Mesenchymal stem cell (in vitro differentiated cells and primary cell): ENCODE measurements at regions not wholly inside any gene's neighbourhood (a gene's known extent, or its start where the extent isn't known, plus 50 kb on each side); places are given as distances from the start of the nearest gene placed in this dataset.

ENCODE experiments used
- DNase-seq: peaks from one replicate; pipeline ENCODE4 v3.0.0-alpha.2; 2013
- H2AFZ ChIP-seq: one replicate; pipeline ENCODE4 v1.6.1; 2013; ENCODE audit warnings: low read depth, mild to moderate bottlenecking, control low read depth, inconsistent platforms, low read length, moderate library complexity
- H2AK5ac ChIP-seq: 2 replicates; pipeline ENCODE4 v1.6.1; 2013; ENCODE audit warnings: low read length, moderate library complexity, mild to moderate bottlenecking, inconsistent platforms; ENCODE audit not compliant: severe bottlenecking
- H2BK120ac ChIP-seq: one replicate; pipeline ENCODE4 v1.6.1; 2013; ENCODE audit warnings: low read depth, mild to moderate bottlenecking, inconsistent platforms, low read length, moderate library complexity
- H2BK12ac ChIP-seq, 2 experiments: one replicate each; pipeline ENCODE4 v1.6.1; 2013; ENCODE audit warnings: inconsistent platforms in 2 of 2, low read length in 2 of 2, mild to moderate bottlenecking in 2 of 2, moderate library complexity in 2 of 2, control low read depth in 1 of 2
- H2BK15ac ChIP-seq: one replicate; pipeline ENCODE4 v1.6.1; 2013; ENCODE audit warnings: mild to moderate bottlenecking, low read depth, inconsistent platforms; ENCODE audit not compliant: poor library complexity, severe bottlenecking
- H2BK5ac ChIP-seq: 2 replicates; pipeline ENCODE4 v1.6.1; 2013; ENCODE audit warnings: low read depth, mild to moderate bottlenecking, low read length, control low read depth, inconsistent platforms; ENCODE audit not compliant: poor library complexity, severe bottlenecking
- H3K14ac ChIP-seq, 2 experiments: one replicate each; pipeline ENCODE4 v1.6.1; 2013; ENCODE audit warnings: inconsistent platforms in 2 of 2, low read length in 2 of 2, control low read depth in 1 of 2, mild to moderate bottlenecking in 1 of 2, moderate library complexity in 1 of 2
- H3K18ac ChIP-seq, 2 experiments: one replicate each; pipeline ENCODE4 v1.6.1; 2013; ENCODE audit warnings: inconsistent platforms in 2 of 2, low read length in 2 of 2, control low read depth in 1 of 2, low read depth in 1 of 2, mild to moderate bottlenecking in 1 of 2
- H3K23ac ChIP-seq, 2 experiments: one replicate each; pipeline ENCODE4 v1.6.1; 2013; ENCODE audit warnings: inconsistent platforms in 2 of 2, low read length in 2 of 2, mild to moderate bottlenecking in 2 of 2, moderate library complexity in 2 of 2, control low read depth in 1 of 2
- H3K27ac ChIP-seq: 2 replicates; pipeline ENCODE4 v1.5.1; 2013; ENCODE audit warnings: mild to moderate bottlenecking, moderate library complexity, low read length, control low read depth, inconsistent platforms; ENCODE audit not compliant: poor library complexity, severe bottlenecking
- H3K27me3 ChIP-seq, 2 experiments: 2 replicates each; pipeline versions ENCODE4 v1.6.1 to v1.7.0; 2013; ENCODE audit warnings: low read length in 2 of 2, mild to moderate bottlenecking in 2 of 2, moderate library complexity in 2 of 2, control low read depth in 1 of 2, inconsistent platforms in 1 of 2; ENCODE audit not compliant: control insufficient read depth in 1 of 2, insufficient read depth in 1 of 2
- H3K36me3 ChIP-seq, 2 experiments: 2 replicates each; pipeline versions ENCODE4 v1.6.1 to v1.7.0; 2013; ENCODE audit warnings: low read length in 2 of 2, control low read depth in 1 of 2, inconsistent platforms in 1 of 2, low read depth in 1 of 2, mild to moderate bottlenecking in 1 of 2; ENCODE audit not compliant: insufficient read depth in 2 of 2, control insufficient read depth in 1 of 2
- H3K4ac ChIP-seq, 2 experiments: one replicate each; pipeline ENCODE4 v1.6.1; 2013; ENCODE audit warnings: inconsistent platforms in 2 of 2, low read length in 2 of 2, mild to moderate bottlenecking in 2 of 2, moderate library complexity in 2 of 2, control low read depth in 1 of 2, low read depth in 1 of 2
- H3K4me1 ChIP-seq: 2 replicates; pipeline ENCODE4 v1.6.1; 2013; ENCODE audit warnings: low read depth, low read length, control low read depth; ENCODE audit not compliant: control insufficient read depth, insufficient read depth
- H3K4me2 ChIP-seq: 2 replicates; pipeline ENCODE4 v1.6.1; 2013; ENCODE audit warnings: low read length, mild to moderate bottlenecking, inconsistent platforms; ENCODE audit not compliant: poor library complexity, severe bottlenecking
- H3K4me3 ChIP-seq, 2 experiments: 2 replicates each; pipeline versions ENCODE4 v1.5.1 to v1.7.0; 2013; ENCODE audit warnings: low read length in 2 of 2, mild to moderate bottlenecking in 2 of 2, control low read depth in 1 of 2, low read depth in 1 of 2; ENCODE audit not compliant: insufficient read depth in 1 of 2
- H3K79me1 ChIP-seq: replicated peaks from 2 replicates; pipeline ENCODE4 v1.6.1; 2013; ENCODE audit warnings: mild to moderate bottlenecking, control low read depth, low read length, inconsistent platforms; ENCODE audit not compliant: poor library complexity, severe bottlenecking
- H3K9ac ChIP-seq: 2 replicates; pipeline ENCODE4 v1.7.0; 2013; ENCODE audit warnings: mild to moderate bottlenecking, low read length, moderate library complexity
- H3K9me3 ChIP-seq: 2 replicates; pipeline ENCODE4 v1.7.0; 2013; ENCODE audit warnings: mild to moderate bottlenecking, low read length; ENCODE audit not compliant: control insufficient read depth
- H4K8ac ChIP-seq: one replicate; pipeline ENCODE4 v1.6.1; 2013; ENCODE audit warnings: inconsistent platforms, mild to moderate bottlenecking, low read length, moderate library complexity
- H4K91ac ChIP-seq: one replicate; pipeline ENCODE4 v1.6.1; 2013; ENCODE audit warnings: mild to moderate bottlenecking, low read length, inconsistent platforms
- WGBS: methylation state at CpG from one replicate; pipeline ENCODE4 v1.1.7; 2013; ENCODE audit warnings: mixed read lengths; 5-methylcytosine and 5-hydroxymethylcytosine counted together

GRCh38 chr5:39485079-39485478, 60.3 kb upstream of the DAB2 start:
- no peak overlapping the region for H2BK120ac ChIP-seq
- no peak overlapping the region for H4K8ac ChIP-seq
- H3K14ac ChIP-seq, result no peak overlapping the region
- no peaks in the 10 kb centered on the region for H3K4me1 ChIP-seq
- H3K9me3 ChIP-seq, result peaks cover 10% of the 10 kb centered on the region
- no peak overlapping the region for H2AK5ac ChIP-seq
- no peak overlapping the region for H4K91ac ChIP-seq
- 73% methylated on average over 1 of the region's 2 CpGs for WGBS
- no peak overlapping the region for H3K27ac ChIP-seq
- H3K4me3 ChIP-seq, result no peak overlapping the region
- no peak for DNase-seq
- H2BK5ac ChIP-seq, result no peak overlapping the region
- no peak overlapping the region for H2BK12ac ChIP-seq
- no peak overlapping the region for H3K18ac ChIP-seq
- H3K4ac ChIP-seq, result no peak overlapping the region
- H2BK15ac ChIP-seq, result no peak overlapping the region
- H2AFZ ChIP-seq, result no peak overlapping the region
- no peaks in the 10 kb centered on the region for H3K27me3 ChIP-seq
- H3K9ac ChIP-seq, result no peak overlapping the region
- H3K36me3 ChIP-seq, result no peaks in the 10 kb centered on the region
- no peak overlapping the region for H3K23ac ChIP-seq
- no peaks in the 10 kb centered on the region for H3K79me1 ChIP-seq
- H3K4me2 ChIP-seq, result no peak overlapping the region

- WGBS, result no CpG with 5 or more reads among the region's 1 CpG
- H2BK5ac ChIP-seq, result no peak overlapping the region
- H4K91ac ChIP-seq, result no peak overlapping the region
- H3K9me3 ChIP-seq, result peaks cover 6% of the 10 kb centered on the region
- no peaks in the 10 kb centered on the region for H3K4me1 ChIP-seq
- no peak overlapping the region for H3K4me3 ChIP-seq
- no peaks in the 10 kb centered on the region for H3K36me3 ChIP-seq
- H3K27me3 ChIP-seq, result no peaks in the 10 kb centered on the region
- H2AK5ac ChIP-seq, result no peak overlapping the region
- H2BK12ac ChIP-seq, result no peak overlapping the region
- no peak overlapping the region for H4K8ac ChIP-seq
- H3K4me2 ChIP-seq, result no peak overlapping the region
- no peak overlapping the region for H3K23ac ChIP-seq
- no peak overlapping the region for H3K9ac ChIP-seq
- no peak overlapping the region for H3K4ac ChIP-seq
- no peak overlapping the region for H2AFZ ChIP-seq
- H3K79me1 ChIP-seq, result no peaks in the 10 kb centered on the region
- no peak overlapping the region for H2BK120ac ChIP-seq
- no peak overlapping the region for H2BK15ac ChIP-seq
- no peak overlapping the region for H3K18ac ChIP-seq
- no peak overlapping the region for H3K27ac ChIP-seq
- no peak for DNase-seq
- no peak overlapping the region for H3K14ac ChIP-seq
These were observed 59.9 kb upstream of the DAB2 start for GRCh38 chr5:39484673-39485072.

GRCh38 chr5:39482098-39482497, 57.3 kb upstream of the DAB2 start:
- Histone ChIP-seq H4K91ac (no peak overlapping the region), H3K4me3 (no peak overlapping the region), H3K36me3 (no peaks in the 10 kb centered on the region), H3K9ac (no peak overlapping the region), H3K4me2 (no peak overlapping the region), H2BK5ac (no peak overlapping the region), H2BK12ac (no peak overlapping the region), H3K14ac (no peak overlapping the region), H3K9me3 (no peaks in the 10 kb centered on the region), H3K27me3 (no peaks in the 10 kb centered on the region), H3K27ac (no peak overlapping the region), H3K18ac (no peak overlapping the region), H3K23ac (no peak overlapping the region), H3K4me1 (peaks cover 1% of the 10 kb centered on the region), H2AFZ (no peak overlapping the region), H3K4ac (no peak overlapping the region), H3K79me1 (no peaks in the 10 kb centered on the region), H4K8ac (no peak overlapping the region), H2BK120ac (no peak overlapping the region), H2BK15ac (no peak overlapping the region), H2AK5ac (no peak overlapping the region)
- WGBS, result no CpG with 5 or more reads among the region's 1 CpG
- DNase-seq, result no peak

- no peak overlapping the region for H4K91ac ChIP-seq
- no peak overlapping the region for H2BK15ac ChIP-seq
- no peak overlapping the region for H3K9ac ChIP-seq
- H3K18ac ChIP-seq, result no peak overlapping the region
- H2AFZ ChIP-seq, result no peak overlapping the region
- H2BK120ac ChIP-seq, result no peak overlapping the region
- peak overlapping the region; percentile 21 for H2AK5ac ChIP-seq
- H3K27me3 ChIP-seq, result no peaks in the 10 kb centered on the region
- H3K79me1 ChIP-seq, result no peaks in the 10 kb centered on the region
- H3K4me2 ChIP-seq, result no peak overlapping the region
- no peak overlapping the region for H3K14ac ChIP-seq
- H3K4me1 ChIP-seq, result peaks cover 5% of the 10 kb centered on the region
- no peak overlapping the region for H2BK12ac ChIP-seq
- H3K4ac ChIP-seq, result no peak overlapping the region
- DNase-seq, result no peak
- H3K27ac ChIP-seq, result peak overlapping the region; percentile 53
- H4K8ac ChIP-seq, result no peak overlapping the region
- no peaks in the 10 kb centered on the region for H3K36me3 ChIP-seq
- H3K23ac ChIP-seq, result no peak overlapping the region
- no peak overlapping the region for H3K4me3 ChIP-seq
- WGBS, result 88% methylated on average over 4 of the region's 6 CpGs
- H2BK5ac ChIP-seq, result no peak overlapping the region
- H3K9me3 ChIP-seq, result no peaks in the 10 kb centered on the region
These were observed 54.8 kb upstream of the DAB2 start for GRCh38 chr5:39479537-39479936.
